ENCODE measurements at regions not wholly inside any gene's neighbourhood (a gene's known extent, or its start where the extent isn't known, plus 50 kb on each side); places are given as distances from the start of the nearest gene placed in this dataset.

- Histone ChIP-seq H3K9me3 (replicated peaks in 1 of 11) (peaks cover 0 to 3% (median 0%) of the 10 kb centered on the region in 11 experiments; a peak in 5 of 22 replicates), H4K20me1 (peaks cover 0 to 18% (median 0%) of the 10 kb centered on the region in 11 experiments; a peak in 2 of 22 replicates), H3K4me1 (no peaks in the 10 kb centered on the region), H3K4me2 (no peak overlapping the region), H3K4me3 (no peak overlapping the region), H3K27me3 (peaks cover 50 to 99% (median 90%) of the 10 kb centered on the region in 11 experiments), H3K27ac (no peak overlapping the region), H3K9ac (no peak overlapping the region), H3K36me3 (no peaks in the 10 kb centered on the region)
- no peak for TF ChIP-seq Cebpa-rat (IDR thresholded peaks at IDR 0.05)
Measured at GRCh38 chrX:125710403-125711062, 390.9 kb downstream of the TEX13C start.

GRCh38 chrX:125711103-125711502 is 391.4 kb downstream of the TEX13C start:
- Histone ChIP-seq H3K27ac (no peak overlapping the region), H3K9me3 (replicated peaks in 1 of 11) (peaks cover 0 to 6% (median 0%) of the 10 kb centered on the region in 11 experiments; a peak in 3 of 22 replicates), H3K27me3 (peaks cover 51 to 99% (median 92%) of the 10 kb centered on the region in 11 experiments)

GRCh38 chrX:125713633-125714032 is 394.0 kb downstream of the TEX13C start:
- no peak overlapping the region for H3K27ac ChIP-seq
- no peak overlapping the region for H3K4me3 ChIP-seq
- H3K4me1 ChIP-seq: no peaks in the 10 kb centered on the region
- no peak for TF ChIP-seq Cebpa-rat (IDR thresholded peaks at IDR 0.05)
- peaks cover 0 to 18% (median 0%) of the 10 kb centered on the region in 11 experiments; a peak in 2 of 22 replicates for H4K20me1 ChIP-seq
- peaks cover 52 to 89% (median 79%) of the 10 kb centered on the region in 11 experiments for H3K27me3 ChIP-seq
- no peak overlapping the region for H3K9ac ChIP-seq
- H3K36me3 ChIP-seq: no peaks in the 10 kb centered on the region
- peaks cover 0 to 12% (median 3%) of the 10 kb centered on the region in 11 experiments; a peak in 8 of 22 replicates for H3K9me3 ChIP-seq (replicated peaks in 1 of 11)
- no peak overlapping the region for H3K4me2 ChIP-seq

More at GRCh38 chrX:125711103-125711502, 391.4 kb downstream of the TEX13C start:
- Histone ChIP-seq H4K20me1 (peaks cover 0 to 18% (median 0%) of the 10 kb centered on the region in 11 experiments; a peak in 2 of 22 replicates), H3K4me2 (no peak overlapping the region), H3K4me3 (no peak overlapping the region), H3K36me3 (no peaks in the 10 kb centered on the region), H3K9ac (no peak overlapping the region), H3K4me1 (no peaks in the 10 kb centered on the region)
- TF ChIP-seq Cebpa-rat (IDR thresholded peaks at IDR 0.05): no peak

GRCh38 chrX:125727117-125727516 is 407.4 kb downstream of the TEX13C start:
- Histone ChIP-seq H3K27ac (no peak overlapping the region), H3K4me3 (no peak overlapping the region), H4K20me1 (no peaks in the 10 kb centered on the region), H3K4me1 (no peaks in the 10 kb centered on the region), H3K9ac (no peak overlapping the region), H3K9me3 (replicated peaks in 1 of 11) (peaks cover 0 to 7% (median 0%) of the 10 kb centered on the region in 11 experiments; a peak in 3 of 22 replicates), H3K36me3 (no peaks in the 10 kb centered on the region), H3K4me2 (no peak overlapping the region), H3K27me3 (peaks cover 29 to 96% (median 86%) of the 10 kb centered on the region in 11 experiments; a peak in 19 of 22 replicates)
- TF ChIP-seq Cebpa-rat (IDR thresholded peaks at IDR 0.05): no peak

GRCh38 chrX:125736008-125736729 is 416.5 kb downstream of the TEX13C start:
- H3K9ac ChIP-seq: no peak overlapping the region
- no peak overlapping the region for H3K4me2 ChIP-seq
- H3K27me3 ChIP-seq: peaks cover 34 to 94% (median 76%) of the 10 kb centered on the region in 11 experiments; a peak in 21 of 22 replicates
- H3K9me3 ChIP-seq (replicated peaks in 1 of 11): peaks cover 0 to 15% (median 5%) of the 10 kb centered on the region in 11 experiments; a peak in 8 of 22 replicates
- TF ChIP-seq Cebpa-rat (IDR thresholded peaks at IDR 0.05): no peak
- no peak overlapping the region for H3K4me3 ChIP-seq
- H3K36me3 ChIP-seq: no peaks in the 10 kb centered on the region
- H3K4me1 ChIP-seq: no peaks in the 10 kb centered on the region
- H4K20me1 ChIP-seq: no peaks in the 10 kb centered on the region
- H3K27ac ChIP-seq: no peak overlapping the region

GRCh38 chrX:125742811-125743210 is 423.1 kb downstream of the TEX13C start:
- H3K9me3 ChIP-seq (replicated peaks in 1 of 11): no peaks in the 10 kb centered on the region
- no peak overlapping the region for H3K27ac ChIP-seq
- no peaks in the 10 kb centered on the region for H4K20me1 ChIP-seq
- no peaks in the 10 kb centered on the region for H3K4me1 ChIP-seq
- H3K9ac ChIP-seq: no peak overlapping the region
- no peak overlapping the region for H3K4me3 ChIP-seq
- H3K4me2 ChIP-seq: no peak overlapping the region
- H3K27me3 ChIP-seq: peaks cover 50 to 97% (median 82%) of the 10 kb centered on the region in 11 experiments; a peak in 21 of 22 replicates
- no peak for TF ChIP-seq Cebpa-rat (IDR thresholded peaks at IDR 0.05)
- no peaks in the 10 kb centered on the region for H3K36me3 ChIP-seq

- no peak overlapping the region for H3K4me3 ChIP-seq
- no peak for TF ChIP-seq Cebpa-rat (IDR thresholded peaks at IDR 0.05)
- H3K36me3 ChIP-seq: no peaks in the 10 kb centered on the region
- H4K20me1 ChIP-seq: no peaks in the 10 kb centered on the region
- H3K9ac ChIP-seq: no peak overlapping the region
- H3K4me2 ChIP-seq: no peak overlapping the region
- peaks cover 62 to 99% (median 88%) of the 10 kb centered on the region in 11 experiments; a peak in 21 of 22 replicates for H3K27me3 ChIP-seq
- no peaks in the 10 kb centered on the region for H3K4me1 ChIP-seq
- H3K27ac ChIP-seq: no peak overlapping the region
- no peaks in the 10 kb centered on the region for H3K9me3 ChIP-seq (replicated peaks in 1 of 11)
Measured at GRCh38 chrX:125744914-125745313, 421.2 kb downstream of the DCAF12L2 start.

GRCh38 chrX:125757794-125758564 is 408.1 kb downstream of the DCAF12L2 start:
- Histone ChIP-seq H3K27ac (no peak overlapping the region), H3K36me3 (no peaks in the 10 kb centered on the region), H4K20me1 (no peaks in the 10 kb centered on the region; a peak in 1 of 22 replicates), H3K4me1 (no peaks in the 10 kb centered on the region), H3K9me3 (replicated peaks in 1 of 11) (peaks cover 10 to 31% (median 14%) of the 10 kb centered on the region in 11 experiments), H3K4me3 (no peak overlapping the region), H3K27me3 (peaks cover 35 to 72% (median 60%) of the 10 kb centered on the region in 11 experiments), H3K4me2 (no peak overlapping the region), H3K9ac (no peak overlapping the region)
- TF ChIP-seq Cebpa-rat (IDR thresholded peaks at IDR 0.05): no peak

- Histone ChIP-seq H3K4me2 (no peak overlapping the region), H3K9me3 (replicated peaks in 1 of 11) (peaks cover 14 to 39% (median 19%) of the 10 kb centered on the region in 11 experiments), H3K4me3 (no peak overlapping the region), H3K27ac (no peak overlapping the region), H3K9ac (no peak overlapping the region), H3K36me3 (no peaks in the 10 kb centered on the region), H4K20me1 (no peaks in the 10 kb centered on the region; a peak in 1 of 22 replicates), H3K4me1 (no peaks in the 10 kb centered on the region), H3K27me3 (peaks cover 35 to 65% (median 52%) of the 10 kb centered on the region in 11 experiments; a peak in 21 of 22 replicates)
- no peak for TF ChIP-seq Cebpa-rat (IDR thresholded peaks at IDR 0.05)
Measured at GRCh38 chrX:125758819-125759218, 407.3 kb downstream of the DCAF12L2 start.
